GM10266 (cell line): ENCODE measurements at regions not wholly inside any gene's neighbourhood (a gene's known extent, or its start where the extent isn't known, plus 50 kb on each side); places are given as distances from the start of the nearest gene placed in this dataset.

Experiments
- DNase-seq: peaks from one replicate; pipeline ENCODE4 v3.0.0; 2012; ENCODE audit errors: extremely low spot score
- CTCF ChIP-seq: IDR thresholded peaks from 2 replicates; pipeline ENCODE4 v1.5.1; 2012; ENCODE audit warnings: mild to moderate bottlenecking, low read depth; ENCODE audit not compliant: control insufficient read depth, insufficient read depth; ENCODE audit errors: missing control alignments

GRCh38 chr3:118447339-118447738, 587.3 kb downstream of the IGSF11 start:
- DNase-seq, result no peak
- TF ChIP-seq CTCF, result no peak

GRCh38 chr3:118466795-118467330, 567.8 kb downstream of the IGSF11 start:
- TF ChIP-seq CTCF, result no peak
- DNase-seq, result no peak

- TF ChIP-seq CTCF, result no peak
- DNase-seq, result no peak
Measured at GRCh38 chr3:118468801-118469200, 565.8 kb downstream of the IGSF11 start.

GRCh38 chr3:118472586-118472985, 562.1 kb downstream of the IGSF11 start:
- TF ChIP-seq CTCF, result no peak
- DNase-seq, result no peak

- no peak for DNase-seq
- TF ChIP-seq CTCF, result no peak
Measured at GRCh38 chr3:118473343-118473742, 561.3 kb downstream of the IGSF11 start.

GRCh38 chr3:118476885-118477618, 557.6 kb downstream of the IGSF11 start:
- DNase-seq, result no peak
- TF ChIP-seq CTCF, result no peak

- no peak for DNase-seq
- no peak for TF ChIP-seq CTCF
Measured at GRCh38 chr3:118477768-118478167, 556.9 kb downstream of the IGSF11 start.
